Hypothalamus (tissue), 51 donors: ENCODE measurements at regions not wholly inside any gene's neighbourhood (a gene's known extent, or its start where the extent isn't known, plus 50 kb on each side); places are given as distances from the start of the nearest gene placed in this dataset.

Source experiments
- DNase-seq, 51 donors: peaks; one replicate each; lab custom pipeline; 2025; lab: John Stamatoyannopoulos, UW

DNA sequence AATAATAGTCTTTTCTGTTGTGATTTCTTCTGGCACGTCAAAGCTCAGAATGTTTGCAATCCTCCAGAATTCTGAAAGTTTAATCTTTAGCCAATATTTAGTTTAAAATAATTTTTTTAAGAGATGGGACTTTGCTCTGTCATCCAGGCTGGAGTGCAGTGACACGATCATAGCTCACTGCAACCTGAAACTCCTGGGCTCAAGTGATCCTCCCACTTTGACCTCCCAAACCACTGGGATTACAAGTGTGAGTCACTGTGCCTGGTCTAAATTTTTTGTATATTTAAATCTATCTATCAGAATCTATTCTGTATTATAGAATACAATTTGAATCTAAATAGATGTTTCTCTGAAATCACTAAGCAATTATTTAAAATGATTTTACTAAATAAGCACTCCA, 572.7 kb downstream of the VRK1 start:
- DNase-seq: no peak

- DNase-seq: peak in 1 of 51 donors; percentile 42
Measured at GRCh38 chr14:97376310-97376709, 579.1 kb downstream of the VRK1 start.

- DNase-seq: no peak
Measured at GRCh38 chr14:97377550-97377949, 580.4 kb downstream of the VRK1 start.

DNA sequence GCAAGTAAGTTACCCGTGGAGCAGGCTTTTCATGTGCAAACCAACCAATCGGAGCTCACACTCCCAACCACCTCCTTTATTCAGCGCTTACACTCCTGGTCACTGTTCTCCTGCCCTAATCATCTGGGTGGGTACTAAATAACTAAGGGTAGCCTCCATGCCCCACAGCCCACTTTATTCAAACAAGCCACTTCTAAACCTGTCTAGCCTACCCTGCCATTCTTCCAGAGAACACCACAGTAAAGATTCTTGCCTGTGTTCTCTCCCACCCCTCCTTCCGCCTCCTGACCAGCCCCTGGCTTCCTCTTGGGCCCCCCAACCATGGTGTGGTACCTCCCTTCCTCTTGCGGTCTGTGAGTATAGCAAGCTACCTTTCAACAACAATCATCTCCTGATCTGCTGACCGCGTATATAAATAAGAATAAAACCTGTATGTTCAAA, 581.9 kb downstream of the VRK1 start:
- DNase-seq: no peak

GRCh38 chr14:97380539-97380941, 583.4 kb downstream of the VRK1 start:
- no peak for DNase-seq

DNA sequence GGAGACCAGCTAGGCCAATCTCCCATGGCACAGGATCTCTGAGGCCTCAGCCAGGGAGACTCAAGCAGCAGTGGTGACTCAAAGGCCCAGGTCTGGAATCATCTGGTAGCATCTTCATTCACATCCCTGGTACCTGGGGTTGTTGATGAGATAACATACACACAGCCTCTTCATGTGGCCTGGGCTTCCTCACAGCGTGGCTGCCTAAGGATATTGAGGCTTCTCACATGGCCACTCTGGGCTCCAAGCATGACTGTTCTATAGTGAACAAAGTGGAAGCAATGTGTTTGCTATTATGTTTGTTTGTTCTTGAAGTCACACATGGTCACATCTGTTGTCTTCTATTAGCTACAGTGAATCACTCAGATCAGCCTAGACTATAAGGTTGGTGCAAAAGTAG, 584.1 kb downstream of the VRK1 start:
- no peak for DNase-seq

DNA sequence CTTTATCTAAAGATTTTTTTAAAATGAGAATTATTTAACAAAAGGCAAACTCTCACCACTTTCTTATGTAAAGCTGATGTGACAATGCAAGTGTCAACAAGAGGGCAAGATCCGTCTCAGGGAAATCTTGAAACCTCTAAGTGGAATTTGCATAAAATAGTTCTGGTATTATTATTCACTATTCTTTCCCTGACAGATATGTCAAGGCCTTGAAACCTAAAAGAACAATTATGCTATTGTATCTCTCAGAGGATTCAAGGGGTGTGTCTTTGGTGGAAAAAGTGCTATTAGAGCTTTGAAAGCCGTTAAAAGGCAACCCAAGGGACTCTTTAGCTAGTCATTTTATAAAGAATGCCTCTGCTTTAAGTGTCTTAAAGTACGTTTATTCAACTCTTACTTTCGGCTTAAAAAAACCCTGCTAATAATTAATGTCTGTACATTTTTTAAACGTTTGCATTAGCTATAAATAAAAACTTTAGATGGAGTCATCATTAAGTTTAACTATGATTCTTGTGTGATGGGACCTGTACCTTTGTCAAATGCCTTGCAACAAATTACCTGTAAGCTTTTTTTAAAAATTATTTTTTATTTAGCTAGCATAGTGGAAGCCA, 585.5 kb downstream of the VRK1 start:
- peak in 1 of 51 donors; percentile 31 for DNase-seq

DNA sequence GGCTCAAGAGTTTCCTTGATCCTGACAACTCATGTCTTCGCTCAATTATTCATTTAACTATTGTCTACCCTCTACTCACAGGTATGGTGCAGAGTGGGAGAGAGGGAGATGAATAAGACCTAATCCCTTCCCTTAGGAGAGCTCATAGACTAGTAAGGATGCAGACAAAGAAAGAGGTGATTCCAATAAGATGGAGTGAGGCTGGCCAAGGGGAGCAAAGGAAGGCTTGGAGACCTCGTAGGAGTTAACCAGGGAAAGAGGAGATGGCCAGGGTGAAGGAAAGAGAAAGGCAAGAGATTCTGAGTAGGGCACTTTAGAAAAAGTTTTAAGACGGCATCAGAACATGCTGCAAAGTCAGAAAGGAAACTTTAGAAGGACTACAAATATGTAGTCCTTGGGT, 588.5 kb downstream of the VRK1 start:
- DNase-seq: no peak

- DNase-seq: no peak
Measured at GRCh38 chr14:97387252-97387874, 590.2 kb downstream of the VRK1 start.

DNA sequence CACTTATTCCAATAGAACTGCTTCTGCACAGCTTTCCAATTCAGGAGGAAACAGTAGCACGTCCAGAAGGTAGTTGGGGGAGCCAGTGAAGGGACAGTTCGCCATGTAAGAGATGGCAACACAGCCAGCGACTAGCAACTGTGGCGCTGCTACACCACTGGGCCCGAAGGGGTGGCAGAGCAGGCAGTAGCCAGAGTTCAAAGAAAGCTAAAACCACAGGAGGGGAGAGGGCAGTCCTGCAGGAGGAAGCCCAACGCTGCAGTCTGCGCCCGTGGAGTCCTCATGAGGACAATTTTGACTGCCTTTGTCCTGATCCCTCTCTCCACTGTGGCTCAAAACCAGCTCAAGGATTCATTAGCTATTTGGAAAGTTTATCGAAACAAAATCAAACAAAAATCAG, 591.2 kb downstream of the VRK1 start:
- no peak for DNase-seq

- no peak for DNase-seq
Measured at GRCh38 chr14:97390096-97390724, 593.0 kb downstream of the VRK1 start.

- no peak for DNase-seq
Measured at GRCh38 chr14:97393244-97393643, 596.1 kb downstream of the VRK1 start.

- no peak for DNase-seq
Measured at GRCh38 chr14:97395068-97395467, 597.9 kb downstream of the VRK1 start.

- DNase-seq: peak in 2 of 51 donors; percentile 29 to 35
Measured at GRCh38 chr14:97401714-97402113, 604.5 kb downstream of the VRK1 start.

DNA sequence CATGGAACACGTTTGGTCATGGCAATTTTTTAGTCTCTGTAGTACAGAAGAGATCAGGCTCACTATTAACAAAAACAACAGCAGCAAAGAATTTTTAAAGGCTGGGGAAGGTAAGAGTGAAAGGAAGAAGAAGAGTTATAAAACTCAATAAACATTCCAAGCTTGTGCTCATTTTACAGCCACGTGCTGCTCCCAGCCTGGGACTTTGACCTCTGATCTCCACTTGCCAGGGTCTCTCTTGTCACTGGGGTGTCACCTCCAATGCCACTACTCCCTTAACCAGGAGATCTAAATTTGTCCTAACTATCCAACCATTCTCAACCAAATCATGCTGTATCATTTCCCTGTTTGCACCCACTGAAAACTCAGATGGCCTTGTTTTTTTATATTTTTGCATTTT, 605.1 kb downstream of the VRK1 start:
- no peak for DNase-seq

- DNase-seq: no peak
Measured at GRCh38 chr14:97407701-97408407, 610.7 kb downstream of the VRK1 start.

- no peak for DNase-seq
Measured at GRCh38 chr14:97408503-97408902, 611.3 kb downstream of the VRK1 start.

DNA sequence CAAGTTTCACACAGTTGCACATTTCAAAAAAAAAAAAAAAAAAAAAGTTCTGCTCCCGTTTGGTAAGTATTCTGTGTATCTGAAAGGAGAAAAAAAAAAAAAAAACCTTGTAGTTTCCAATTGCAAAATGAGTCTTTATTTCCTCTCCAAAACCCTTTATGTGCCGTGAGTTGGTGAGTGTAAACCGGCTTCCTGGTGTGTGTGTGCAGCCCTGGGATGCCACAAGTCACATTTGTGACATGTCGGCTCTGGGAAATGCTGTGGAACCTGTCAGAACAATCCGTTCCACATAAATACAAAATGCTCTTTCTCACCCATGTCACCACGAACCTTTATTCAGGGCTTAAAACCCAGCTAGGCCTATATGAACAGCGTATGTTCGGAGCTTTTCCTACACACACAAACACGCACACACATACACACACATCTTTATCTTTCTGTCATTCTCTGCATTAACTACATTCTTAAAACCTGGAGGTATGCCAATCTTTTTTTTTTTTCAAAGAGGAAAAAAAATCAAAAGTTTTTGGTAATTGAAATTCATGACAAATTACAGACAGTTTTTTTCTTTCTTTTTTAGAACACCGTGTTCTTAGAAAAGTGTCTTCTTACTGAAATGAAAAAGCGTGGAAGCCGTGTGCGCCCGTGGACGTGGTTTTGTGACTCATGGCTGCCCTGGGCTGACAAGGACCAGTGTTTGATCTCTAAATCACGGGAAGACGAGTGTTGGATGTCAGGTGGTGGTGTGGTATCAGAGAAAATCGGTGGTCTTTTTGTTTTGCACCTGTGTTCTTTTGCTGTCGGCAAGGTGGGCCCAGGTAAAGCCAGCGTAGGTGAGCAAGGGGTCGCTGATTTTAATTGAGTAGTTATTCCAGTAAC, 612.0 kb downstream of the VRK1 start:
- peak in 1 of 51 donors; percentile 45 for DNase-seq

DNA sequence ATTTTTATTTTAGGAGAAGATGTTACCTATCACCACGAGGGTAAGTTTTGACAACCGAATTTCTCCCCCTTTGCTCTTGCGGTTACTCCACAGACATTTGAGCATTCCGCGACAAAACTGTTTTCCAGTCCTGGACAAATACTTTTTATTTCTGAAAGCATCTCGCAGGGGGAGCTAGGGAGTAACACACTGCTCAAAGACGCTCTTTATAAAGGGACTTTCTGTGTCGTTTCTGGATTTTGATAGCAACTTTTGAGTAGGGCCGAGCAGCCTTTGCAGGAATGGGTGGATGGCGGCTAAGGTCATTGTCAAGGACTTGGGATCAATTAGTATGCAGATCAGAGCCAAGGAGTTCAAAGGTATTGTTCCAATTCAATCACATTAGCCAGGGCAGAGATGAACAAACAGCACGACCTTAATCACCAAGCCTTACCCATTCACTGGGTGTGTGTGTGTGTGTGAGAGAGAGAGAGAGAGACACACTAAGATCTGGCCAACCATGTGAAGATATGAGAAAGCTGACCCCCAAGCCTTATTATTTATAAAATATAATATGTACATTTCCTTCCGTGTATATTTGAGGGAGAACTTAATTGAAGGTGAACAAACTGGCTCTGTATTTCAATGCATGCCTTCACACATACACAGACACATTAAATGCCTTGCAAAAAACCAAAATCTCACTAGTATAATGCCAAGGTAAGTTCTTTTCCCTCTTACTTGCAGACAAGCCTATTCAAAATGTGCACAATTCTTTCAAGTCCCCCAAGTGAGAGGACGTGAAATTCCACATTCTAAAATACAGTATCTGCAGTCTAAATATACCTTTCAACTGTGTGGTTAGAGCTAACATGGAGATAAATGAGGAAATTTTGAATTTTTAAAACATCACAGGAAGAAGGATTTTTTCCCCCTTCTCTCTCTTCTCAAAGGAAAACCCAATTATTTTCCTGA, 613.8 kb downstream of the VRK1 start:
- DNase-seq: peak in 3 of 51 donors; percentile 12 to 80 (median 14)
